HG03521 (cell line): ENCODE measurements at regions not wholly inside any gene's neighbourhood (a gene's known extent, or its start where the extent isn't known, plus 50 kb on each side); places are given as distances from the start of the nearest gene placed in this dataset.
"Not testable (repeated sequence)": the region's sequence is repeated elsewhere in the genome, so short reads cannot be mapped to it uniquely, and the experiment has no call there.

ENCODE experiments used
- ATAC-seq: cut with Tn5 transposase; IDR thresholded peaks from one replicate; pipeline ENCODE4 v1.9.1; 2021; ENCODE audit warnings: mild to moderate bottlenecking, moderate library complexity; ENCODE audit not compliant: unreplicated experiment

GRCh38 chr19:14328406-14328805 is 52.8 kb upstream of the ADGRE5 start:
- no peak for ATAC-seq

- not testable (repeated sequence) for ATAC-seq
Measured at GRCh38 chr19:14327061-14327460, 54.2 kb upstream of the ADGRE5 start.

GRCh38 chr19:14325863-14326262 is 55.4 kb upstream of the ADGRE5 start:
- no peak for ATAC-seq

GRCh38 chr19:14325134-14325533 is 56.1 kb upstream of the ADGRE5 start:
- ATAC-seq = no peak

GRCh38 chr19:14322889-14323463 is 58.3 kb upstream of the ADGRE5 start:
- ATAC-seq = no peak

- no peak for ATAC-seq
Measured at GRCh38 chr19:14320253-14320652, 61.0 kb upstream of the ADGRE5 start.

GRCh38 chr19:14319720-14320119 is 61.5 kb upstream of the ADGRE5 start:
- not testable (repeated sequence) for ATAC-seq

- ATAC-seq = no peak
Measured at GRCh38 chr19:14318873-14319272, 62.4 kb upstream of the ADGRE5 start.

- no peak for ATAC-seq
Measured at GRCh38 chr19:14317157-14317556, 64.1 kb upstream of the ADGRE5 start.

- no peak for ATAC-seq
Measured at GRCh38 chr19:14315433-14315832, 65.8 kb upstream of the ADGRE5 start.

GRCh38 chr19:14310055-14310454 is 71.2 kb upstream of the ADGRE5 start:
- no peak for ATAC-seq

- ATAC-seq = no peak
Measured at GRCh38 chr19:14305706-14306105, 75.5 kb upstream of the ADGRE5 start.

- no peak for ATAC-seq
Measured at GRCh38 chr19:14301150-14301549, 80.1 kb upstream of the ADGRE5 start.

- ATAC-seq = no peak
Measured at GRCh38 chr19:14300303-14300702, 80.9 kb upstream of the ADGRE5 start.

- not testable (repeated sequence) for ATAC-seq
Measured at GRCh38 chr19:14299224-14299827, 81.9 kb upstream of the ADGRE5 start.

- not testable (repeated sequence) for ATAC-seq
Measured at GRCh38 chr19:14297883-14298576, 83.2 kb upstream of the ADGRE5 start.

GRCh38 chr19:14294974-14295373 is 86.3 kb upstream of the ADGRE5 start:
- ATAC-seq = not testable (repeated sequence)

GRCh38 chr19:14293816-14294170 is 87.5 kb upstream of the ADGRE5 start:
- ATAC-seq = not testable (repeated sequence)

GRCh38 chr19:14293101-14293815 is 87.3 kb upstream of the ADGRL1 start:
- not testable (repeated sequence) for ATAC-seq

- not testable (repeated sequence) for ATAC-seq
Measured at GRCh38 chr19:14289810-14290209, 83.8 kb upstream of the ADGRL1 start.

GRCh38 chr19:14287837-14288236 is 81.9 kb upstream of the ADGRL1 start:
- not testable (repeated sequence) for ATAC-seq

GRCh38 chr19:14286594-14286993 is 80.6 kb upstream of the ADGRL1 start:
- ATAC-seq = not testable (repeated sequence)
